ENCODE measurements at regions not wholly inside any gene's neighbourhood (a gene's known extent, or its start where the extent isn't known, plus 50 kb on each side); places are given as distances from the start of the nearest gene placed in this dataset.

DNA sequence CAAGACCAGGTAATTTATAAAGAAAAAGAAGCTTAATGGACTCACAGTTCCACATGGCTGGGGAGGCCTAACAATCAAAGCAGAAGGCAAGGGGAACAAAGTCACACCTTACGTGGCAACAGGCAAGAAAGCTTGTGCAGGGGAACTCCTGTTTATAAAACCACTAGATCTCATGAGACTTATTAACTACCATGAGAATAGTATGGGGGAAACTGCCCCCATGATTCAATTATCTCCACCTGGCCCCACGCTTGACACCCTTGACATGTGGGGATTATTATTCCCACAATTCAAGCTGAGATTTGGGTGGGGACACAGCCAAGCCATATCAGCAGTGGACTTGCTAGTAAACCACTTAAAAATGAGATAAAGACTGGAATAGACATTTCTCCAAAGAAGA, 451.7 kb downstream of the DNAJB9 start:
- no peaks in the 10 kb centered on the region for H3K9me3 ChIP-seq
- DNase-seq (no peak), ATAC-seq (no peak)
- H3K27ac ChIP-seq: no peak overlapping the region
- no peaks in the 10 kb centered on the region for H3K27me3 ChIP-seq
- WGBS (ENCODE audit: insufficient coverage, low coverage, low lambda C conversion rate, missing lambda C conversion rate): 66% methylated on average over 2 of the region's 2 CpGs
- no peaks in the 10 kb centered on the region for H3K4me1 ChIP-seq
- intact Hi-C loops (cut with DNase I): no loop called here
- no peaks in the 10 kb centered on the region for H3K36me3 ChIP-seq
- TF ChIP-seq, protein P1, sequence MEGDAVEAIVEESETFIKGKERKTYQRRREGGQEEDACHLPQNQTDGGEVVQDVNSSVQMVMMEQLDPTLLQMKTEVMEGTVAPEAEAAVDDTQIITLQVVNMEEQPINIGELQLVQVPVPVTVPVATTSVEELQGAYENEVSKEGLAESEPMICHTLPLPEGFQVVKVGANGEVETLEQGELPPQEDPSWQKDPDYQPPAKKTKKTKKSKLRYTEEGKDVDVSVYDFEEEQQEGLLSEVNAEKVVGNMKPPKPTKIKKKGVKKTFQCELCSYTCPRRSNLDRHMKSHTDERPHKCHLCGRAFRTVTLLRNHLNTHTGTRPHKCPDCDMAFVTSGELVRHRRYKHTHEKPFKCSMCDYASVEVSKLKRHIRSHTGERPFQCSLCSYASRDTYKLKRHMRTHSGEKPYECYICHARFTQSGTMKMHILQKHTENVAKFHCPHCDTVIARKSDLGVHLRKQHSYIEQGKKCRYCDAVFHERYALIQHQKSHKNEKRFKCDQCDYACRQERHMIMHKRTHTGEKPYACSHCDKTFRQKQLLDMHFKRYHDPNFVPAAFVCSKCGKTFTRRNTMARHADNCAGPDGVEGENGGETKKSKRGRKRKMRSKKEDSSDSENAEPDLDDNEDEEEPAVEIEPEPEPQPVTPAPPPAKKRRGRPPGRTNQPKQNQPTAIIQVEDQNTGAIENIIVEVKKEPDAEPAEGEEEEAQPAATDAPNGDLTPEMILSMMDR (IDR thresholded peaks at IDR 0.05): no peak
- TF ChIP-seq POLR2A (IDR thresholded peaks at IDR 0.05): no peak
- H3K4me3 ChIP-seq: no peak overlapping the region

DNA sequence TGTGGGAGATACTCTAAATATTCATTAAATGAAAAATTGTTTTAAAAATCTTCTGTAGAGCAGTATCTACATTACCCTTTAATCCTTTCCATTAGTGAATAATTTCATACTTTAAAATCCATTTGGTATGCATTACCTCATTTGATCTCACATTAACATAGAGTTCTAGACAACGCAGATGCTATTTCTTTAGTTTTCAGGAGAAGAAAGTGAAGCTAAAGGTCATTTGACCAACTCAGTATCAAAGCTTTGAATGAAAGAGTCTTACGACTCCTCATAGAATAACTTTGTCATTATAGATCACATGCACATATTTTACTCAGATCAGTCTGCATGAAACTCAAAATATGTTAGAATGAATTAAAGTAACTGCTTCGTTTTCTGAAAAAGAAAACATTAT, 460.2 kb downstream of the DNAJB9 start:
- no peak for TF ChIP-seq POLR2A (IDR thresholded peaks at IDR 0.05)
- TF ChIP-seq, protein P1 (IDR thresholded peaks at IDR 0.05): no peak
- intact Hi-C loops (cut with DNase I): no loop called here

DNA sequence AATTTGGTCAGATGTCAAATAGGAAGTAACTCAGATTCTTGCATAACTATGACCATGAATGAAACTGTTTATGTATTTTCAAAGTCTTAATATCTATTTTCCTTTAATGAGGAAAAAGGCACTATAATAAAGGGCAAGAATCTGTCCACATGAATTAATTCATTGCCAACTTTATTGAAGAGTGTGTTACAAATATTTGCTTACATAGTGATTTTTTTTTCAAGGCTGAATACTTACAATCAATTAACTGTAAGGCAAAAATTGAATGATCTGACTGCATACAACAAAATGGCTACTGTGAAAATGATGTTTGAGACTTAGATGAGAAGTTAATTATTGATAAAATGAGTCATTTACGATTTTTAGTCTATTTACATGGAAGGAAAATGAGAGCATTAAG, 475.0 kb downstream of the DNAJB9 start:
- intact Hi-C loops (cut with DNase I): no loop called here
- no peak for TF ChIP-seq POLR2A (IDR thresholded peaks at IDR 0.05)
- Histone ChIP-seq H3K9me3 (no peaks in the 10 kb centered on the region), H3K27ac (no peak overlapping the region), H3K4me1 (no peaks in the 10 kb centered on the region), H3K4me3 (no peak overlapping the region), H3K27me3 (no peaks in the 10 kb centered on the region), H3K36me3 (no peaks in the 10 kb centered on the region)
- ATAC-seq (no peak), DNase-seq (no peak)
- 17% methylated on average over 1 of the region's 1 CpG for WGBS (ENCODE audit: insufficient coverage, low coverage, low lambda C conversion rate, missing lambda C conversion rate)

More for the DNA sequence above, 460.2 kb downstream of the DNAJB9 start:
- DNase-seq (no peak), ATAC-seq (no peak)
- no peaks in the 10 kb centered on the region for H3K9me3 ChIP-seq
- H3K27me3 ChIP-seq: no peaks in the 10 kb centered on the region
- WGBS (ENCODE audit: insufficient coverage, low coverage, low lambda C conversion rate, missing lambda C conversion rate): 60% methylated on average over 3 of the region's 3 CpGs
- no peaks in the 10 kb centered on the region for H3K4me1 ChIP-seq
- no peaks in the 10 kb centered on the region for H3K36me3 ChIP-seq
- no peak overlapping the region for H3K27ac ChIP-seq
- no peak overlapping the region for H3K4me3 ChIP-seq

DNA sequence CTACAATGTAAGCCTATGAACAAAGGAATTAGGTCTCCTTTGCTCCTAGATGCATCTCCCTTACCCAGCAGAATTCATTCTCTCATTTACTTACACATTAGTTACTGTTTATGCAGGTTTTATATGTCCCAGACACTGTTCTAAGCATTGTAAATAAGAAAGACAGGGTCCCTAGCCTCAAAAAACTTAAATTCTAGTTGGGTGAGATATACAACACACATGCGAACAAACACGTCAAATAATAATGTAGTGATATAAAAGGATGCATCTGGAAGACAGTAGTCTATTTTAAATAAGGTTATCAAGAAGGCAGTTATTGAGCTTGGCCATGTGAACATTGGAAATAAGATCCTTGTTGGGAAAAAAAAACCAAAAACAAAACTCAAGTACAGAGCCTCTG, 479.7 kb downstream of the DNAJB9 start:
- Histone ChIP-seq H3K27me3 (no peaks in the 10 kb centered on the region), H3K4me3 (no peak overlapping the region), H3K9me3 (no peaks in the 10 kb centered on the region), H3K36me3 (no peaks in the 10 kb centered on the region), H3K27ac (no peak overlapping the region), H3K4me1 (no peaks in the 10 kb centered on the region)
- 62% methylated on average over 2 of the region's 2 CpGs for WGBS (ENCODE audit: insufficient coverage, low coverage, low lambda C conversion rate, missing lambda C conversion rate)
- DNase-seq: no peak
- ATAC-seq: no peak
- intact Hi-C loops (cut with DNase I): no loop called here
- TF ChIP-seq, protein P1 (IDR thresholded peaks at IDR 0.05): no peak
- no peak for TF ChIP-seq POLR2A (IDR thresholded peaks at IDR 0.05)

DNA sequence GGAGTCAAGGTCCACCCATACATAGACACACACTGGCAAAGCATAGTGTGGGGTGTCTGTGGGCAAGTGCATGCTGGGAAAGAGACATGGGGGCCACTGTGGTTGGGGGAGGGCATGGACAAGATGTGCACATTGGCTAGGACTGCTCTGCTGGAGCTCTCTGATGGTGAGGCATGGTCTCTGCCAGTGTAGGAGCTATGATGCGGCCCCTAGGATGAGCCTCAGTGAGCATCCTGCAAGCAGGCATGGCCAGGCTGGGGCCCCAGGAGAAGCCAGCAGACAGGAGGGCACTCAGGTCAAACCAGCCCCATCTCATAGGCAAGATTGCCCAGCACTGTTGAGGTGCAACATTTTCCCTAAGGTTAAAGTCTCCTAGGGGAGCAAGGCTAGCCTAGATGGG, 489.4 kb downstream of the DNAJB9 start:
- Histone ChIP-seq H3K4me3 (no peak overlapping the region), H3K36me3 (no peaks in the 10 kb centered on the region), H3K9me3 (no peaks in the 10 kb centered on the region), H3K27ac (no peak overlapping the region), H3K4me1 (no peaks in the 10 kb centered on the region), H3K27me3 (no peaks in the 10 kb centered on the region)
- intact Hi-C loops (cut with DNase I): no loop called here
- DNase-seq: no peak
- no CpG with 5 or more reads among the region's 1 CpG for WGBS (ENCODE audit: insufficient coverage, low coverage, low lambda C conversion rate, missing lambda C conversion rate)
- peak in 1 of 4 donors; percentile 6 for ATAC-seq
- TF ChIP-seq POLR2A (IDR thresholded peaks at IDR 0.05): no peak
- TF ChIP-seq, protein P1 (IDR thresholded peaks at IDR 0.05): no peak

Data from right lobe of liver (tissue), 6 donors.